Mammary epithelial cell (primary cell): ENCODE measurements at regions not wholly inside any gene's neighbourhood (a gene's known extent, or its start where the extent isn't known, plus 50 kb on each side); places are given as distances from the start of the nearest gene placed in this dataset.

ENCODE experiments used
- EZH2 ChIP-seq: IDR thresholded peaks from 2 replicates; pipeline ENCODE4 v1.6.1; 2012; ENCODE audit warnings: low read length, inconsistent platforms, borderline replicate concordance
- TF ChIP-seq, protein P1 (sequence below), 2 donors: IDR thresholded peaks in 1 of 2; conservative IDR thresholded peaks in 1 of 2; 2 replicates each; pipeline ENCODE4 v1.5.1; 2011 to 2012; ENCODE audit warnings: inconsistent platforms in 2 of 2, low read length in 2 of 2, mild to moderate bottlenecking in 2 of 2, control low read depth in 1 of 2, low read depth in 1 of 2; ENCODE audit not compliant: insufficient read depth in 1 of 2; ENCODE audit errors: extremely low read depth in 1 of 2

GRCh38 chr13:70338609-70339008 lies 230.4 kb upstream of the KLHL1 start:
- TF ChIP-seq, protein P1, sequence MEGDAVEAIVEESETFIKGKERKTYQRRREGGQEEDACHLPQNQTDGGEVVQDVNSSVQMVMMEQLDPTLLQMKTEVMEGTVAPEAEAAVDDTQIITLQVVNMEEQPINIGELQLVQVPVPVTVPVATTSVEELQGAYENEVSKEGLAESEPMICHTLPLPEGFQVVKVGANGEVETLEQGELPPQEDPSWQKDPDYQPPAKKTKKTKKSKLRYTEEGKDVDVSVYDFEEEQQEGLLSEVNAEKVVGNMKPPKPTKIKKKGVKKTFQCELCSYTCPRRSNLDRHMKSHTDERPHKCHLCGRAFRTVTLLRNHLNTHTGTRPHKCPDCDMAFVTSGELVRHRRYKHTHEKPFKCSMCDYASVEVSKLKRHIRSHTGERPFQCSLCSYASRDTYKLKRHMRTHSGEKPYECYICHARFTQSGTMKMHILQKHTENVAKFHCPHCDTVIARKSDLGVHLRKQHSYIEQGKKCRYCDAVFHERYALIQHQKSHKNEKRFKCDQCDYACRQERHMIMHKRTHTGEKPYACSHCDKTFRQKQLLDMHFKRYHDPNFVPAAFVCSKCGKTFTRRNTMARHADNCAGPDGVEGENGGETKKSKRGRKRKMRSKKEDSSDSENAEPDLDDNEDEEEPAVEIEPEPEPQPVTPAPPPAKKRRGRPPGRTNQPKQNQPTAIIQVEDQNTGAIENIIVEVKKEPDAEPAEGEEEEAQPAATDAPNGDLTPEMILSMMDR (conservative IDR thresholded peaks at IDR 0.05 in 1 of 2, IDR thresholded peaks at IDR 0.05 in 1 of 2; ENCODE audit: extremely low read depth in 1 of 2, insufficient read depth in 1 of 2, low read depth in 1 of 2, low read length in 2 of 2) = no peak
- TF ChIP-seq EZH2 = no peak
